Peyer's patch (tissue), 4 donors: ENCODE measurements at regions not wholly inside any gene's neighbourhood (a gene's known extent, or its start where the extent isn't known, plus 50 kb on each side); places are given as distances from the start of the nearest gene placed in this dataset.

Source experiments
- DNase-seq, 3 donors: peaks; one replicate each; pipeline ENCODE4 v3.0.0-alpha.2; 2017 to 2019
- H3K27ac ChIP-seq, 4 donors: fragments of 200-600 bp; sonication (generic); one replicate each; pipeline ENCODE4 v1.5.1; 2016 to 2019
- H3K27me3 ChIP-seq, 2 donors: fragments of 200-600 bp; sonication (generic); one replicate each; pipeline ENCODE4 v1.5.1; 2019
- H3K36me3 ChIP-seq, 3 donors: fragments of 200-600 bp; sonication (generic); one replicate each; pipeline ENCODE4 v1.5.1; 2016 to 2019
- H3K4me1 ChIP-seq, 4 donors: fragments of 200-600 bp; sonication (generic); one replicate each; pipeline ENCODE4 v1.5.1; 2016 to 2019
- H3K4me3 ChIP-seq, 4 donors: fragments of 200-600 bp; sonication (generic); 1 replicate in 3 of 4; 2 replicates in 1 of 4; pipeline ENCODE4 v1.5.1; 2016 to 2019; ENCODE audit warnings: mild to moderate bottlenecking in 1 of 4
- H3K9me3 ChIP-seq, 4 donors: fragments of 200-600 bp; sonication (generic); one replicate each; pipeline ENCODE4 v1.5.1; 2016 to 2019; ENCODE audit warnings: mild to moderate bottlenecking in 1 of 4
- CTCF ChIP-seq, 6 experiments: fragments of 450-650 bp in 4 of 6; fragments of 200-600 bp in 2 of 6; sonication (generic) in 1 of 6; IDR thresholded peaks; one replicate each; pipeline ENCODE4 v1.5.1; 2017 to 2019; ENCODE audit warnings: antibody characterized with exemption in 6 of 6, mild to moderate bottlenecking in 3 of 6, moderate library complexity in 1 of 6
- POLR2A ChIP-seq, 2 donors: fragments of 450-650 bp; IDR thresholded peaks; one replicate each; pipeline ENCODE4 v1.5.1; 2017; ENCODE audit warnings: antibody characterized with exemption in 2 of 2, mild to moderate bottlenecking in 2 of 2, moderate library complexity in 2 of 2

- Histone ChIP-seq H3K36me3 (no peaks in the 10 kb centered on the region), H3K27ac (no peak overlapping the region), H3K4me1 (peaks cover 0 to 27% (median 0%) of the 10 kb centered on the region in 4 donors), H3K4me3 (no peak overlapping the region), H3K27me3 (no peaks in the 10 kb centered on the region), H3K9me3 (no peaks in the 10 kb centered on the region)
- no peak for TF ChIP-seq CTCF (IDR thresholded peaks at IDR 0.05)
- TF ChIP-seq POLR2A (IDR thresholded peaks at IDR 0.05), result no peak
- peak in 1 of 3 donors; percentile 47 for DNase-seq
Observed at GRCh38 chr16:85209526-85210121, 97.4 kb upstream of the CIBAR2 start.

DNA sequence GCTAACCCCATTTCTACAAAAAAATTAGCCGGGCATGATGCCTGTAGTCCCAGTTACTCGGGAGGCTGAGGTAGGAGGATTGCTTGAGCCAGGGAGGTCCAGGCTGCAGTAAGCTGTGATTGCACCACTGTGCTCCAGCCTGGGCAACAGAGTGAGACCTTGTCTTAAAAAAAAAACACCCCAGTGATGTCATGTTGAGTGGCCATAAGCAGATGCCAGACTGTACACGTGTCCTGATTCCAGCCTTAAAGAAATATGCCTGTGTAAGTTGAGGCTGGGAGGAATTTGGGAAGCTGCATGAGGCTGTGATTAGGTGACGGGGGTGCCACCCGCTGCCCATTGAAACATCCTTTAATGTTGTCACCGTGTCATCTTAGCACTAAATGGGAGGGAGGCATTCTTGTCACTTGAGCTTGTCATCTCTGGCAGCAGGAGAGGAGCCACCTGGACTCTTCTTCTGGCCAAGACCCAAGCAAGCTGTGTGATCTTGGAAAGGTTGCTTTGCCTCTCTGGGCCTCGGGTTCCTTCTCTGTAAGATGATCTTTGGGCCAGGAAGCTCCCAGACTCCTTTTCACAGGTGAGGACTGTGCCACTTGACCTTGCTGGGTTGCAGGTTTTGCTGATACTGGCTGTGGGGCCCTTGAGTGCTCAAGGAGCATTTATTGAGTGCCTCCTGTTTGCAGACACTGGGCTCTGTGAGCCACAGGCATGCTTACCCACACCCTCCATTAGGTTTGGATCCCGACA is 98.3 kb upstream of the CIBAR2 start:
- Histone ChIP-seq H3K36me3 (no peaks in the 10 kb centered on the region), H3K27ac (no peak overlapping the region)

GRCh38 chr16:85211271-85211801 is 99.1 kb upstream of the CIBAR2 start:
- Histone ChIP-seq H3K9me3 (no peaks in the 10 kb centered on the region), H3K27me3 (no peaks in the 10 kb centered on the region), H3K4me3 (no peak overlapping the region), H3K36me3 (no peaks in the 10 kb centered on the region), H3K4me1 (peaks cover 0 to 14% (median 0%) of the 10 kb centered on the region in 4 donors), H3K27ac (no peak overlapping the region)
- no peak for DNase-seq
- no peak for TF ChIP-seq CTCF (IDR thresholded peaks at IDR 0.05)
- TF ChIP-seq POLR2A (IDR thresholded peaks at IDR 0.05), result no peak

More for the DNA sequence above, 98.3 kb upstream of the CIBAR2 start:
- no peak for DNase-seq
- no peak for TF ChIP-seq POLR2A (IDR thresholded peaks at IDR 0.05)
- no peak for TF ChIP-seq CTCF (IDR thresholded peaks at IDR 0.05)
- H3K4me1 ChIP-seq, result peaks cover 0 to 22% (median 0%) of the 10 kb centered on the region in 4 donors
- H3K27me3 ChIP-seq, result no peaks in the 10 kb centered on the region
- no peaks in the 10 kb centered on the region for H3K9me3 ChIP-seq
- H3K4me3 ChIP-seq, result no peak overlapping the region

GRCh38 chr16:85213926-85214675 is 101.8 kb upstream of the CIBAR2 start:
- no peak for DNase-seq
- Histone ChIP-seq H3K4me1 (peaks cover 0 to under 1% (median 0%) of the 10 kb centered on the region in 4 donors), H3K36me3 (no peaks in the 10 kb centered on the region), H3K27me3 (no peaks in the 10 kb centered on the region), H3K4me3 (no peak overlapping the region), H3K9me3 (no peaks in the 10 kb centered on the region), H3K27ac (no peak overlapping the region)
- TF ChIP-seq POLR2A (IDR thresholded peaks at IDR 0.05) (no peak), CTCF (IDR thresholded peaks at IDR 0.05) (no peak)

- Histone ChIP-seq H3K36me3 (no peaks in the 10 kb centered on the region), H3K9me3 (no peaks in the 10 kb centered on the region), H3K4me1 (peaks cover 0 to 16% (median 2%) of the 10 kb centered on the region in 4 donors), H3K27me3 (no peaks in the 10 kb centered on the region), H3K4me3 (no peak overlapping the region), H3K27ac (no peak overlapping the region)
- TF ChIP-seq POLR2A (IDR thresholded peaks at IDR 0.05), result no peak
- no peak for TF ChIP-seq CTCF (IDR thresholded peaks at IDR 0.05)
- DNase-seq, result no peak
Observed at GRCh38 chr16:85215478-85216118, 103.3 kb upstream of the CIBAR2 start.
